Neural crest cell (in vitro differentiated cells): ENCODE measurements at regions not wholly inside any gene's neighbourhood (a gene's known extent, or its start where the extent isn't known, plus 50 kb on each side); places are given as distances from the start of the nearest gene placed in this dataset.
A peak's percentile ranks its signal among the peaks of the same experiment; 100 is the strongest.

Experiments used
- DNase-seq: peaks from one replicate; pipeline ENCODE4 v3.0.0; 2021; ENCODE audit warnings: low read depth, mixed read lengths, low spot score
- H3K27ac Mint-ChIP-seq: one replicate; pipeline ENCODE4 v1.8.0; 2021; ENCODE audit warnings: mild to moderate bottlenecking, mixed read lengths; ENCODE audit not compliant: unreplicated experiment
- H3K27me3 Mint-ChIP-seq: 2 replicates; pipeline ENCODE4 v1.8.0; 2021; ENCODE audit warnings: low read depth, mild to moderate bottlenecking, mixed read lengths
- H3K36me3 Mint-ChIP-seq: 2 replicates; pipeline ENCODE4 v1.8.0; 2021; ENCODE audit warnings: low read depth, mild to moderate bottlenecking, mixed read lengths
- H3K4me1 Mint-ChIP-seq: 2 replicates; pipeline ENCODE4 v1.8.0; 2021; ENCODE audit warnings: mixed read lengths
- H3K4me3 Mint-ChIP-seq: one replicate; pipeline ENCODE4 v1.8.0; 2021; ENCODE audit warnings: mild to moderate bottlenecking, mixed read lengths
- H3K9me3 Mint-ChIP-seq: 2 replicates; pipeline ENCODE4 v1.8.0; 2021; ENCODE audit warnings: mixed read lengths
- CTCF ChIP-seq: fragments of 200-600 bp; sonication (generic); conservative IDR thresholded peaks from 2 replicates; pipeline ENCODE4 v1.5.0; 2021; ENCODE audit warnings: antibody characterized with exemption, mild to moderate bottlenecking

GRCh38 chr6:44628347-44628746, 240.8 kb downstream of the CDC5L start:
- no peak for TF ChIP-seq CTCF
- no peak for DNase-seq
- H3K27ac Mint-ChIP-seq, result no peak overlapping the region
- no peaks in the 10 kb centered on the region for H3K9me3 Mint-ChIP-seq
- H3K4me1 Mint-ChIP-seq, result peaks cover 41% of the 10 kb centered on the region
- no peaks in the 10 kb centered on the region for H3K36me3 Mint-ChIP-seq
- H3K4me3 Mint-ChIP-seq, result no peak overlapping the region
- H3K27me3 Mint-ChIP-seq, result no peaks in the 10 kb centered on the region

GRCh38 chr6:44629636-44630035, 242.1 kb downstream of the CDC5L start:
- TF ChIP-seq CTCF, result no peak
- no peaks in the 10 kb centered on the region for H3K9me3 Mint-ChIP-seq

GRCh38 chr6:44630125-44631028, 242.9 kb downstream of the CDC5L start:
- Mint-ChIP-seq H3K36me3 (no peaks in the 10 kb centered on the region), H3K27ac (no peak overlapping the region), H3K4me3 (no peak overlapping the region), H3K4me1 (peaks cover 25% of the 10 kb centered on the region), H3K27me3 (no peaks in the 10 kb centered on the region), H3K9me3 (no peaks in the 10 kb centered on the region)
- DNase-seq, result peak; percentile 42
- peak; percentile 67 for TF ChIP-seq CTCF

More at GRCh38 chr6:44629636-44630035, 242.1 kb downstream of the CDC5L start:
- H3K4me1 Mint-ChIP-seq, result peaks cover 32% of the 10 kb centered on the region
- no peak overlapping the region for H3K27ac Mint-ChIP-seq
- no peaks in the 10 kb centered on the region for H3K36me3 Mint-ChIP-seq
- no peak overlapping the region for H3K4me3 Mint-ChIP-seq
- no peak for DNase-seq
- H3K27me3 Mint-ChIP-seq, result no peaks in the 10 kb centered on the region

- Mint-ChIP-seq H3K27me3 (no peaks in the 10 kb centered on the region), H3K4me1 (peaks cover 9% of the 10 kb centered on the region), H3K9me3 (no peaks in the 10 kb centered on the region), H3K27ac (no peak overlapping the region), H3K4me3 (no peak overlapping the region), H3K36me3 (no peaks in the 10 kb centered on the region)
- no peak for DNase-seq
- TF ChIP-seq CTCF, result no peak
Measured at GRCh38 chr6:44631968-44632367, 244.5 kb downstream of the CDC5L start.

- no peak for DNase-seq
- H3K27ac Mint-ChIP-seq, result no peak overlapping the region
- H3K4me3 Mint-ChIP-seq, result no peak overlapping the region
- no peaks in the 10 kb centered on the region for H3K36me3 Mint-ChIP-seq
- no peaks in the 10 kb centered on the region for H3K4me1 Mint-ChIP-seq
- no peak for TF ChIP-seq CTCF
- H3K27me3 Mint-ChIP-seq, result no peaks in the 10 kb centered on the region
- H3K9me3 Mint-ChIP-seq, result peaks cover 2% of the 10 kb centered on the region
Measured at GRCh38 chr6:44634321-44634720, 246.8 kb downstream of the CDC5L start.
